IMR-90 (cell line): ENCODE measurements at regions not wholly inside any gene's neighbourhood (a gene's known extent, or its start where the extent isn't known, plus 50 kb on each side); places are given as distances from the start of the nearest gene placed in this dataset.

Experiments
- ATAC-seq: fragments of 200-7000 bp; cut with Tn5 transposase; 2 replicates; pipeline ENCODE4 v1.9.1; 2020; ENCODE audit warnings: low read depth, mild to moderate bottlenecking, moderate library complexity
- BruUV-seq: library from RNA; stranded (reverse); fragments of 400-500 nt; replicated peaks from 2 replicates; lab custom pipeline; 2021; lab: Mats Ljungman, UMichigan
- CTCF ChIA-PET: fragments of 300-600 bp; formaldehyde crosslinking; extraction: SDS; loops from one replicate; lab custom pipeline; 2021; ENCODE audit warnings: antibody characterized with exemption; lab: Yijun Ruan, JAX
- POLR2A ChIA-PET: fragments of 300-600 bp; sonication (Branson Sonifier 250); formaldehyde crosslinking; loops from one replicate; lab custom pipeline; 2022; ENCODE audit warnings: antibody characterized with exemption; ENCODE audit not compliant: unreplicated experiment; lab: Charles Lee
- DNase-seq: peaks from one replicate; pipeline ENCODE4 v3.0.0; 2013
- H2AFZ ChIP-seq: replicated peaks from 2 replicates; pipeline ENCODE3; 2013; ENCODE audit warnings: low read length, mild to moderate bottlenecking; ENCODE audit not compliant: poor library complexity
- H2AK5ac ChIP-seq: 2 replicates; pipeline ENCODE4 v1.6.1; 2013; ENCODE audit warnings: low read depth, low read length, inconsistent platforms
- H2AK9ac ChIP-seq: replicated peaks from 2 replicates; pipeline ENCODE3; 2013; ENCODE audit warnings: mild to moderate bottlenecking, low read depth, low read length, moderate library complexity; ENCODE audit not compliant: poor library complexity
- H2BK120ac ChIP-seq: 2 replicates; pipeline ENCODE4 v1.6.1; 2013; ENCODE audit warnings: low read depth, low read length, inconsistent platforms
- H2BK15ac ChIP-seq: 3 replicates; pipeline ENCODE4 v1.6.1; 2013; ENCODE audit warnings: low read depth, low read length, inconsistent platforms
- H2BK20ac ChIP-seq: 2 replicates; pipeline ENCODE4 v1.6.1; 2013; ENCODE audit warnings: low read depth, mild to moderate bottlenecking, inconsistent platforms, low read length, moderate library complexity
- H2BK5ac ChIP-seq: 2 replicates; pipeline ENCODE4 v1.6.1; 2013; ENCODE audit warnings: mild to moderate bottlenecking, low read depth, low read length, inconsistent platforms; ENCODE audit not compliant: poor library complexity, severe bottlenecking
- H3K14ac ChIP-seq: replicated peaks from 2 replicates; pipeline ENCODE4 v1.6.1; 2013; ENCODE audit warnings: low read depth, low read length, inconsistent platforms
- H3K18ac ChIP-seq: 2 replicates; pipeline ENCODE4 v1.6.1; 2013; ENCODE audit warnings: low read depth, low read length, control low read depth
- H3K23ac ChIP-seq: 2 replicates; pipeline ENCODE4 v1.6.1; 2013; ENCODE audit warnings: low read depth, low read length, inconsistent platforms
- H3K27ac ChIP-seq: 2 replicates; pipeline ENCODE4 v1.5.1; 2013; ENCODE audit warnings: mild to moderate bottlenecking, control low read depth, low read length; ENCODE audit not compliant: insufficient read depth
- H3K27me3 ChIP-seq: 2 replicates; pipeline ENCODE4 v1.6.1; 2013; ENCODE audit warnings: low read length; ENCODE audit not compliant: control insufficient read depth, insufficient read depth
- H3K36me3 ChIP-seq: 2 replicates; pipeline ENCODE4 v1.6.1; 2013; ENCODE audit warnings: low read length, mixed read lengths; ENCODE audit not compliant: control insufficient read depth, insufficient read depth
- H3K4ac ChIP-seq: 2 replicates; pipeline ENCODE4 v1.6.1; 2013; ENCODE audit warnings: low read depth, low read length, inconsistent platforms
- H3K4me1 ChIP-seq: 2 replicates; pipeline ENCODE4 v1.6.1; 2013; ENCODE audit warnings: low read length, mixed read lengths; ENCODE audit not compliant: control insufficient read depth, insufficient read depth
- H3K4me2 ChIP-seq: 2 replicates; pipeline ENCODE4 v1.6.1; 2013; ENCODE audit warnings: low read depth, mild to moderate bottlenecking, control low read depth, low read length, moderate library complexity
- H3K4me3 ChIP-seq: 2 replicates; pipeline ENCODE4 v1.5.1; 2013; ENCODE audit warnings: low read depth, mild to moderate bottlenecking, control low read depth, low read length, moderate library complexity; ENCODE audit not compliant: insufficient read depth
- H3K56ac ChIP-seq: 2 replicates; pipeline ENCODE4 v1.6.1; 2013; ENCODE audit warnings: low read length, inconsistent platforms; ENCODE audit not compliant: insufficient read depth; ENCODE audit errors: extremely low read depth
- H3K79me1 ChIP-seq, 2 experiments: 2 replicates each; pipeline ENCODE4 v1.6.1; 2013; ENCODE audit warnings: low read length in 2 of 2, inconsistent platforms in 1 of 2, low read depth in 1 of 2
- H3K9ac ChIP-seq: 2 replicates; pipeline ENCODE4 v1.6.1; 2013; ENCODE audit warnings: low read depth, low read length, control low read depth
- H3K9me1 ChIP-seq: 2 replicates; pipeline ENCODE4 v1.6.1; 2013; ENCODE audit warnings: low read length, inconsistent platforms; ENCODE audit not compliant: insufficient read depth
- H3K9me3 ChIP-seq: 2 replicates; pipeline ENCODE4 v1.6.1; 2013; ENCODE audit warnings: low read length; ENCODE audit not compliant: control insufficient read depth, insufficient read depth
- H4K20me1 ChIP-seq: 2 replicates; pipeline ENCODE4 v1.6.1; 2013; ENCODE audit warnings: low read length, inconsistent platforms; ENCODE audit not compliant: insufficient read depth
- H4K5ac ChIP-seq: 2 replicates; pipeline ENCODE4 v1.6.1; 2013; ENCODE audit warnings: mild to moderate bottlenecking, low read depth, low read length, control low read depth
- H4K8ac ChIP-seq, 2 experiments: 2 replicates each; pipeline ENCODE4 v1.6.1; 2013; ENCODE audit warnings: low read depth in 2 of 2, low read length in 2 of 2, control low read depth in 1 of 2, inconsistent platforms in 1 of 2
- H4K91ac ChIP-seq: 2 replicates; pipeline ENCODE4 v1.6.1; 2013; ENCODE audit warnings: low read depth, low read length, inconsistent platforms; ENCODE audit not compliant: insufficient read depth
- BHLHE40 ChIP-seq: fragments of 150-350 bp; IDR thresholded peaks from 2 replicates; pipeline ENCODE4 v1.6.1; 2016; ENCODE audit warnings: mild to moderate bottlenecking, low read depth, low read length
- CEBPB ChIP-seq: IDR thresholded peaks from 2 replicates; pipeline ENCODE4 v1.6.1; 2012; ENCODE audit warnings: low read depth, low read length, improper control_type of control experiment
- CHD1 ChIP-seq: IDR thresholded peaks from 2 replicates; pipeline ENCODE4 v1.6.1; 2012; ENCODE audit warnings: low read depth, low read length, improper control_type of control experiment
- MAZ ChIP-seq: IDR thresholded peaks from 2 replicates; pipeline ENCODE4 v1.6.1; 2012; ENCODE audit warnings: low read depth, mild to moderate bottlenecking, low read length, improper control_type of control experiment, moderate library complexity, borderline replicate concordance
- MXI1 ChIP-seq: IDR thresholded peaks from 2 replicates; pipeline ENCODE4 v1.6.1; 2012; ENCODE audit warnings: low read depth, mild to moderate bottlenecking, low read length, moderate library complexity, borderline replicate concordance
- RAD21 ChIP-seq: IDR thresholded peaks from 2 replicates; pipeline ENCODE4 v1.6.1; 2012; ENCODE audit warnings: low read length, improper control_type of control experiment
- RCOR1 ChIP-seq: IDR thresholded peaks from 2 replicates; pipeline ENCODE4 v1.6.1; 2012; ENCODE audit warnings: mild to moderate bottlenecking, low read length, improper control_type of control experiment; ENCODE audit not compliant: insufficient replicate concordance
- RFX5 ChIP-seq: IDR thresholded peaks from 2 replicates; pipeline ENCODE4 v1.8.0; 2012; ENCODE audit warnings: low read depth, mild to moderate bottlenecking, low read length, moderate library complexity
- SMC3 ChIP-seq: fragments of 150-350 bp; IDR thresholded peaks from 2 replicates; pipeline ENCODE4 v1.6.1; 2016; ENCODE audit warnings: low read depth, mild to moderate bottlenecking, antibody characterized with exemption, low read length, moderate library complexity
- whole genome bisulfite sequencing, 2 experiments: methylation state at CpG; one replicate each; pipeline versions ENCODE4 v1.1.5 to v1.1.7; 2013; ENCODE audit warnings: missing lambda C conversion rate in 2 of 2; ENCODE audit not compliant: insufficient read length in 1 of 2; ENCODE audit errors: extremely low coverage in 2 of 2; 5-methylcytosine and 5-hydroxymethylcytosine counted together
- dilution Hi-C: fragments of 300-500 bp; cut with HindIII; formaldehyde crosslinking; loops from one replicate; pipeline ENCODE4 v1.14.3; 2018; ENCODE audit warnings: low sequenced_read_pairs; ENCODE audit not compliant: unreplicated experiment
- in situ Hi-C: fragments of 300-500 bp; cut with MboI; formaldehyde crosslinking; loops from 3 replicates; pipeline ENCODE4 v1.14.3; 2019; ENCODE audit warnings: low sequenced_read_pairs, inconsistent platforms, mixed read lengths
- intact Hi-C: fragments of 100-400 bp; cut with micrococcal nuclease; formaldehyde crosslinking; loops from 2 replicates; pipeline ENCODE4 v1.10.0; 2022
- TF ChIP-seq, protein P1 (sequence below): conservative IDR thresholded peaks from 2 replicates; pipeline ENCODE4 v1.5.1; 2012; ENCODE audit warnings: mild to moderate bottlenecking, low read depth, low read length, improper control_type of control experiment
- TF ChIP-seq, protein P2 (sequence below): fragments of 150-350 bp; IDR thresholded peaks from 2 replicates; pipeline ENCODE4 v1.6.1; 2017; ENCODE audit warnings: mild to moderate bottlenecking, antibody characterized with exemption, low read length, low read depth
- TF ChIP-seq, protein P3 (sequence below): fragments of 150-350 bp; IDR thresholded peaks from 2 replicates; pipeline ENCODE4 v1.6.1; 2016; ENCODE audit warnings: low read depth, mild to moderate bottlenecking, low read length, moderate library complexity, borderline replicate concordance

DNA sequence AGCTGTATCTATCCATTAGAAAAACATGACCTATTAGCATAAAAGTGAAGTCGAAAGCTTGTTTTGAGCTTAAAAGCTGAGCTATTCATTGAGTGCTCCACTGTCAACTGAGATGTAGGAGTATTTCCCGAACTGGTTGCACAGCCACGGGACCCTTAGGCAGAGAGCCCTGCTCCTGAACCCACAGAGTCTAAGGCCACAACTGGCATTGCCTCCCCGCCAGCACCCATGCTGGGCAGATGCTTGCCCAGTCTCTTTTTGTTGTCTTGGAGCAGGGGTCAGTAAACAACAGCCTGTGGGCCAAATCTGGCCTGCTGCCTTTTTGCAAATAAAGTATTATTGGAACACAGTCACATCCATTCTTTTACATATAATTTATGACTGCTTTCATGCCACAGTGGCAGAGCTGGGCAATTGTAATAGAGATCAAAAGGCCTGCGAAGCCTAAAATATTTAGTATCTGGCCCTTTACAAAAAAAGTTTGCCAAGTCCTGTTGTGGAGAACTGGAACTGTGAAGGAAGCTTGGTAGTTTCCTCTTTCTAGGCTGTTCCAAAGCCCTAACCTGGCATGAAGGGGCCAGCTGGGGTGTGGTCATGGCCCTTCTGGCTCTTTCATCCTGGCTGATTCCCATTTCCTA is 58.4 kb upstream of the WAPL start:
- Histone ChIP-seq H3K27ac (no peak overlapping the region), H3K9me3 (no peaks in the 10 kb centered on the region), H4K20me1 (no peaks in the 10 kb centered on the region), H2AK5ac (no peak overlapping the region), H2BK5ac (no peak overlapping the region), H2BK20ac (no peak overlapping the region), H3K9ac (no peak overlapping the region), H3K4ac (no peak overlapping the region), H2AK9ac (no peak overlapping the region), H3K4me2 (no peak overlapping the region), H3K36me3 (no peaks in the 10 kb centered on the region), H4K5ac (no peak overlapping the region), H4K91ac (no peak overlapping the region), H3K9me1 (no peaks in the 10 kb centered on the region), H3K79me1 (no peaks in the 10 kb centered on the region), H4K8ac (no peak overlapping the region), H3K14ac (no peak overlapping the region), H3K4me3 (no peak overlapping the region), H2BK120ac (no peak overlapping the region), H3K56ac (no peak overlapping the region), H3K4me1 (no peaks in the 10 kb centered on the region), H3K18ac (no peak overlapping the region), H3K27me3 (peaks cover 4% of the 10 kb centered on the region; the same call in 1 of the 2 replicates), H3K23ac (no peak overlapping the region), H2AFZ (no peak overlapping the region), H2BK15ac (no peak overlapping the region)
- no CpG with 5 or more reads among the region's 5 CpGs for WGBS, 2 experiments
- TF ChIP-seq RFX5: no peak
- TF ChIP-seq MXI1: no peak
- TF ChIP-seq MAZ: no peak
- TF ChIP-seq, protein P1, sequence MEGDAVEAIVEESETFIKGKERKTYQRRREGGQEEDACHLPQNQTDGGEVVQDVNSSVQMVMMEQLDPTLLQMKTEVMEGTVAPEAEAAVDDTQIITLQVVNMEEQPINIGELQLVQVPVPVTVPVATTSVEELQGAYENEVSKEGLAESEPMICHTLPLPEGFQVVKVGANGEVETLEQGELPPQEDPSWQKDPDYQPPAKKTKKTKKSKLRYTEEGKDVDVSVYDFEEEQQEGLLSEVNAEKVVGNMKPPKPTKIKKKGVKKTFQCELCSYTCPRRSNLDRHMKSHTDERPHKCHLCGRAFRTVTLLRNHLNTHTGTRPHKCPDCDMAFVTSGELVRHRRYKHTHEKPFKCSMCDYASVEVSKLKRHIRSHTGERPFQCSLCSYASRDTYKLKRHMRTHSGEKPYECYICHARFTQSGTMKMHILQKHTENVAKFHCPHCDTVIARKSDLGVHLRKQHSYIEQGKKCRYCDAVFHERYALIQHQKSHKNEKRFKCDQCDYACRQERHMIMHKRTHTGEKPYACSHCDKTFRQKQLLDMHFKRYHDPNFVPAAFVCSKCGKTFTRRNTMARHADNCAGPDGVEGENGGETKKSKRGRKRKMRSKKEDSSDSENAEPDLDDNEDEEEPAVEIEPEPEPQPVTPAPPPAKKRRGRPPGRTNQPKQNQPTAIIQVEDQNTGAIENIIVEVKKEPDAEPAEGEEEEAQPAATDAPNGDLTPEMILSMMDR: no peak
- no peak for TF ChIP-seq CEBPB
- TF ChIP-seq, protein P2, sequence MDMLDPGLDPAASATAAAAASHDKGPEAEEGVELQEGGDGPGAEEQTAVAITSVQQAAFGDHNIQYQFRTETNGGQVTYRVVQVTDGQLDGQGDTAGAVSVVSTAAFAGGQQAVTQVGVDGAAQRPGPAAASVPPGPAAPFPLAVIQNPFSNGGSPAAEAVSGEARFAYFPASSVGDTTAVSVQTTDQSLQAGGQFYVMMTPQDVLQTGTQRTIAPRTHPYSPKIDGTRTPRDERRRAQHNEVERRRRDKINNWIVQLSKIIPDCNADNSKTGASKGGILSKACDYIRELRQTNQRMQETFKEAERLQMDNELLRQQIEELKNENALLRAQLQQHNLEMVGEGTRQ: no peak
- no peak for TF ChIP-seq RCOR1
- TF ChIP-seq, protein P3, sequence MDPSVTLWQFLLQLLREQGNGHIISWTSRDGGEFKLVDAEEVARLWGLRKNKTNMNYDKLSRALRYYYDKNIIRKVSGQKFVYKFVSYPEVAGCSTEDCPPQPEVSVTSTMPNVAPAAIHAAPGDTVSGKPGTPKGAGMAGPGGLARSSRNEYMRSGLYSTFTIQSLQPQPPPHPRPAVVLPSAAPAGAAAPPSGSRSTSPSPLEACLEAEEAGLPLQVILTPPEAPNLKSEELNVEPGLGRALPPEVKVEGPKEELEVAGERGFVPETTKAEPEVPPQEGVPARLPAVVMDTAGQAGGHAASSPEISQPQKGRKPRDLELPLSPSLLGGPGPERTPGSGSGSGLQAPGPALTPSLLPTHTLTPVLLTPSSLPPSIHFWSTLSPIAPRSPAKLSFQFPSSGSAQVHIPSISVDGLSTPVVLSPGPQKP: no peak
- no peak for TF ChIP-seq BHLHE40
- no peak for TF ChIP-seq CHD1
- TF ChIP-seq SMC3: no peak
- TF ChIP-seq RAD21: no peak
- no peak for DNase-seq
- intact Hi-C loops: no loop called here
- no peak for ATAC-seq
- ChIA-PET POLR2A (no interaction called here), CTCF (no interaction called here)
- BruUV-seq: no TSS peak
- in situ Hi-C loops: loop anchor here (25.0 kb wide), 1 partner anchor 393 kb away; no protein-coding TSS in a partner anchor
- dilution Hi-C loops: no loop called here
